Epithelial cell of proximal tubule (primary cell): ENCODE measurements at regions not wholly inside any gene's neighbourhood (a gene's known extent, or its start where the extent isn't known, plus 50 kb on each side); places are given as distances from the start of the nearest gene placed in this dataset.

ENCODE experiments used
- DNase-seq: peaks from one replicate; pipeline ENCODE4 v3.0.0-alpha.2; 2011; ENCODE audit warnings: low read depth
- H3K4me3 ChIP-seq: 2 replicates; pipeline ENCODE4 v1.5.1; 2011; ENCODE audit warnings: low read depth, mild to moderate bottlenecking, low read length
- CTCF ChIP-seq: conservative IDR thresholded peaks from 2 replicates; pipeline ENCODE4 v1.5.1; 2012; ENCODE audit warnings: low read depth, mild to moderate bottlenecking, low read length

- DNase-seq: no peak
- H3K4me3 ChIP-seq: no peak overlapping the region
- no peak for TF ChIP-seq CTCF
These were observed 59.0 kb upstream of the UPP2 start for GRCh38 chr2:158042666-158043065.

- TF ChIP-seq CTCF: no peak
These were observed 59.4 kb upstream of the UPP2 start for GRCh38 chr2:158042245-158042644.

GRCh38 chr2:158041400-158041799, 60.3 kb upstream of the UPP2 start:
- no peak for DNase-seq
- H3K4me3 ChIP-seq: no peak overlapping the region
- TF ChIP-seq CTCF: no peak

More at GRCh38 chr2:158042245-158042644, 59.4 kb upstream of the UPP2 start:
- DNase-seq: no peak
- no peak overlapping the region for H3K4me3 ChIP-seq

- no peak overlapping the region for H3K4me3 ChIP-seq
- DNase-seq: no peak
- TF ChIP-seq CTCF: no peak
These were observed 62.8 kb upstream of the UPP2 start for GRCh38 chr2:158038901-158039300.

- peak; percentile 80 for TF ChIP-seq CTCF
- DNase-seq: peak; percentile 61
- H3K4me3 ChIP-seq: no peak overlapping the region
These were observed 67.3 kb upstream of the UPP2 start for GRCh38 chr2:158034198-158034866.

GRCh38 chr2:158031371-158031770, 70.3 kb upstream of the UPP2 start:
- DNase-seq: no peak
- no peak overlapping the region for H3K4me3 ChIP-seq
- no peak for TF ChIP-seq CTCF

GRCh38 chr2:158025255-158025996, 76.2 kb upstream of the UPP2 start:
- no peak for DNase-seq
- no peak overlapping the region for H3K4me3 ChIP-seq
- no peak for TF ChIP-seq CTCF
